ENCODE measurements at regions not wholly inside any gene's neighbourhood (a gene's known extent, or its start where the extent isn't known, plus 50 kb on each side); places are given as distances from the start of the nearest gene placed in this dataset.
"Not testable (repeated sequence)": the region's sequence is repeated elsewhere in the genome, so short reads cannot be mapped to it uniquely, and the experiment has no call there.

GRCh38 chr16:52051414-52052172, 495.4 kb downstream of the TOX3 start:
- DNase-seq (ENCODE audit: low read depth): no peak

- peak; percentile 12 for DNase-seq (ENCODE audit: low read depth)
These were observed 496.5 kb downstream of the TOX3 start for GRCh38 chr16:52050418-52050817.

GRCh38 chr16:52035436-52035835, 511.5 kb downstream of the TOX3 start:
- no peak for DNase-seq (ENCODE audit: low read depth)

- no peak for DNase-seq (ENCODE audit: low read depth)
These were observed 512.1 kb downstream of the TOX3 start for GRCh38 chr16:52034830-52035229.

GRCh38 chr16:52033992-52034391, 513.0 kb downstream of the TOX3 start:
- DNase-seq (ENCODE audit: low read depth): no peak

GRCh38 chr16:52022980-52023379, 524.0 kb downstream of the TOX3 start:
- DNase-seq (ENCODE audit: low read depth): no peak

- no peak for DNase-seq (ENCODE audit: low read depth)
These were observed 524.8 kb downstream of the TOX3 start for GRCh38 chr16:52022177-52022576.

- DNase-seq (ENCODE audit: low read depth): no peak
These were observed 530.6 kb downstream of the TOX3 start for GRCh38 chr16:52016387-52016786.

GRCh38 chr16:52005551-52005950, 541.4 kb downstream of the TOX3 start:
- no peak for DNase-seq (ENCODE audit: low read depth)

- DNase-seq (ENCODE audit: low read depth): no peak
These were observed 542.6 kb downstream of the TOX3 start for GRCh38 chr16:52004343-52004742.

- DNase-seq (ENCODE audit: low read depth): no peak
These were observed 544.9 kb downstream of the TOX3 start for GRCh38 chr16:52002026-52002425.

- no peak for DNase-seq (ENCODE audit: low read depth)
These were observed 550.4 kb downstream of the TOX3 start for GRCh38 chr16:51996516-51996915.

- DNase-seq (ENCODE audit: low read depth): peak; percentile 68
These were observed 552.3 kb downstream of the TOX3 start for GRCh38 chr16:51994597-51994996.

GRCh38 chr16:51989637-51990230, 557.2 kb downstream of the TOX3 start:
- no peak for DNase-seq (ENCODE audit: low read depth)

- DNase-seq (ENCODE audit: low read depth): no peak
These were observed 558.0 kb downstream of the TOX3 start for GRCh38 chr16:51988977-51989376.

- no peak for DNase-seq (ENCODE audit: low read depth)
These were observed 559.4 kb downstream of the TOX3 start for GRCh38 chr16:51987519-51987918.

- DNase-seq (ENCODE audit: low read depth): no peak
These were observed 560.2 kb downstream of the TOX3 start for GRCh38 chr16:51986717-51987116.

GRCh38 chr16:51986301-51986700, 560.6 kb downstream of the TOX3 start:
- DNase-seq (ENCODE audit: low read depth): no peak

- no peak for DNase-seq (ENCODE audit: low read depth)
These were observed 561.8 kb downstream of the TOX3 start for GRCh38 chr16:51985126-51985525.

- DNase-seq (ENCODE audit: low read depth): no peak
These were observed 562.5 kb downstream of the TOX3 start for GRCh38 chr16:51984395-51984794.

GRCh38 chr16:51982715-51983680, 563.9 kb downstream of the TOX3 start:
- DNase-seq (ENCODE audit: low read depth): peak; percentile 36

- DNase-seq (ENCODE audit: low read depth): no peak
These were observed 565.2 kb downstream of the TOX3 start for GRCh38 chr16:51981725-51982124.

- not testable (repeated sequence) for DNase-seq (ENCODE audit: low read depth)
These were observed 569.4 kb downstream of the TOX3 start for GRCh38 chr16:51977506-51977905.

Measured in HS-27A (cell line).